GM21423 (cell line): ENCODE measurements at regions not wholly inside any gene's neighbourhood (a gene's known extent, or its start where the extent isn't known, plus 50 kb on each side); places are given as distances from the start of the nearest gene placed in this dataset.
"Not testable (repeated sequence)": the region's sequence is repeated elsewhere in the genome, so short reads cannot be mapped to it uniquely, and the experiment has no call there.

Experiments
- ATAC-seq: cut with Tn5 transposase; IDR thresholded peaks from one replicate; pipeline ENCODE4 v1.9.1; 2021; ENCODE audit warnings: mild to moderate bottlenecking, moderate library complexity; ENCODE audit not compliant: unreplicated experiment

GRCh38 chr3:177493091-177493490 is 295.8 kb upstream of the TBL1XR1 start:
- ATAC-seq, result no peak

- no peak for ATAC-seq
These were observed 296.9 kb upstream of the TBL1XR1 start for GRCh38 chr3:177494216-177494615.

GRCh38 chr3:177495566-177495965 is 298.3 kb upstream of the TBL1XR1 start:
- no peak for ATAC-seq

GRCh38 chr3:177498037-177498857 is 301.0 kb upstream of the TBL1XR1 start:
- ATAC-seq, result no peak

- not testable (repeated sequence) for ATAC-seq
These were observed 301.8 kb upstream of the TBL1XR1 start for GRCh38 chr3:177499039-177499438.

- no peak for ATAC-seq
These were observed 302.6 kb upstream of the TBL1XR1 start for GRCh38 chr3:177499779-177500423.

- ATAC-seq, result no peak
These were observed 313.5 kb upstream of the TBL1XR1 start for GRCh38 chr3:177510693-177511216.

- no peak for ATAC-seq
These were observed 315.9 kb upstream of the TBL1XR1 start for GRCh38 chr3:177512945-177513814.

GRCh38 chr3:177513815-177514610 is 316.7 kb upstream of the TBL1XR1 start:
- no peak for ATAC-seq

- ATAC-seq, result no peak
These were observed 317.6 kb upstream of the TBL1XR1 start for GRCh38 chr3:177514611-177515499.

- ATAC-seq, result no peak
These were observed 318.5 kb upstream of the TBL1XR1 start for GRCh38 chr3:177515786-177516157.

GRCh38 chr3:177516158-177517011 is 319.1 kb upstream of the TBL1XR1 start:
- ATAC-seq, result no peak

- no peak for ATAC-seq
These were observed 320.6 kb upstream of the TBL1XR1 start for GRCh38 chr3:177517906-177518305.

GRCh38 chr3:177519588-177519987 is 322.3 kb upstream of the TBL1XR1 start:
- no peak for ATAC-seq

GRCh38 chr3:177521305-177521704 is 324.0 kb upstream of the TBL1XR1 start:
- ATAC-seq, result no peak

- ATAC-seq, result no peak
These were observed 324.8 kb upstream of the TBL1XR1 start for GRCh38 chr3:177522051-177522450.

- ATAC-seq, result no peak
These were observed 325.9 kb upstream of the TBL1XR1 start for GRCh38 chr3:177523067-177523675.

GRCh38 chr3:177523872-177524438 is 326.7 kb upstream of the TBL1XR1 start:
- ATAC-seq, result no peak
